Upper lobe of left lung (tissue), 4 donors: ENCODE measurements at regions not wholly inside any gene's neighbourhood (a gene's known extent, or its start where the extent isn't known, plus 50 kb on each side); places are given as distances from the start of the nearest gene placed in this dataset.

ENCODE experiments used
- POLR2A ChIP-seq, 4 donors: fragments of 450-650 bp; IDR thresholded peaks; one replicate each; pipeline ENCODE4 v1.5.1; 2016 to 2017; ENCODE audit warnings: antibody characterized with exemption in 4 of 4, mild to moderate bottlenecking in 2 of 4
- POLR2AphosphoS5 ChIP-seq, 2 donors: sonication (generic); formaldehyde crosslinking; IDR thresholded peaks; one replicate each; pipeline ENCODE4 v1.5.1; 2017; ENCODE audit warnings: antibody characterized with exemption in 2 of 2
- TF ChIP-seq, protein P1 (sequence below), 6 experiments: fragments of 450-650 bp in 4 of 6; fragments of 200-600 bp in 2 of 6; sonication (generic) in 2 of 6; IDR thresholded peaks; one replicate each; pipeline ENCODE4 v1.5.1; 2016 to 2019; ENCODE audit warnings: antibody characterized with exemption in 6 of 6

DNA sequence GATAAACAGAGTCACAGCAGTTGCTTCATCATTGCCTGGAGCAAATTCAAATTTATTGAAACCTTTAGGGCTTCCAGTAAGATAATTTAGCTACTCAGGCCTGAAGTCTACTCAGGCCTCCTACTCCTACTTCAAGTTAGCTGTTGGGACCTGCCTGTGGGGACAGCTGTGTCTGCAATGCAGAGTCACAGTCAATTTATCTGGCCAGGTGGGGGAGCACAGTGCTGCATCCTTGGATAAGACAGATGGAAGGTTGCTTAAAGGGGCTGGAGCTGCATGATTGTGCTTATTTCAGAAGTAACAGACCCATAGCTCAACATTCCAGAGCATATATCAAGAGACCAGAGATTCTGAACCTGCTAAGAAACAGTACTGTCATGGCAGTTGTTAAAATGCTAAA, 932.1 kb downstream of the QKI start:
- TF ChIP-seq, protein P1, sequence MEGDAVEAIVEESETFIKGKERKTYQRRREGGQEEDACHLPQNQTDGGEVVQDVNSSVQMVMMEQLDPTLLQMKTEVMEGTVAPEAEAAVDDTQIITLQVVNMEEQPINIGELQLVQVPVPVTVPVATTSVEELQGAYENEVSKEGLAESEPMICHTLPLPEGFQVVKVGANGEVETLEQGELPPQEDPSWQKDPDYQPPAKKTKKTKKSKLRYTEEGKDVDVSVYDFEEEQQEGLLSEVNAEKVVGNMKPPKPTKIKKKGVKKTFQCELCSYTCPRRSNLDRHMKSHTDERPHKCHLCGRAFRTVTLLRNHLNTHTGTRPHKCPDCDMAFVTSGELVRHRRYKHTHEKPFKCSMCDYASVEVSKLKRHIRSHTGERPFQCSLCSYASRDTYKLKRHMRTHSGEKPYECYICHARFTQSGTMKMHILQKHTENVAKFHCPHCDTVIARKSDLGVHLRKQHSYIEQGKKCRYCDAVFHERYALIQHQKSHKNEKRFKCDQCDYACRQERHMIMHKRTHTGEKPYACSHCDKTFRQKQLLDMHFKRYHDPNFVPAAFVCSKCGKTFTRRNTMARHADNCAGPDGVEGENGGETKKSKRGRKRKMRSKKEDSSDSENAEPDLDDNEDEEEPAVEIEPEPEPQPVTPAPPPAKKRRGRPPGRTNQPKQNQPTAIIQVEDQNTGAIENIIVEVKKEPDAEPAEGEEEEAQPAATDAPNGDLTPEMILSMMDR (IDR thresholded peaks at IDR 0.05), result no peak
- TF ChIP-seq POLR2A (IDR thresholded peaks at IDR 0.05), result no peak
- no peak for TF ChIP-seq POLR2AphosphoS5 (IDR thresholded peaks at IDR 0.05)
